Neuron (in vitro differentiated cells): ENCODE measurements at regions not wholly inside any gene's neighbourhood (a gene's known extent, or its start where the extent isn't known, plus 50 kb on each side); places are given as distances from the start of the nearest gene placed in this dataset.

Source experiments
- H2AFZ ChIP-seq: one replicate; pipeline ENCODE4 v1.6.1; 2013; ENCODE audit warnings: low read depth, mild to moderate bottlenecking, inconsistent platforms, low read length, moderate library complexity
- H3K27me3 ChIP-seq: one replicate; pipeline ENCODE4 v1.6.1; 2013; ENCODE audit warnings: low read length; ENCODE audit not compliant: insufficient read depth
- H3K36me3 ChIP-seq: one replicate; pipeline ENCODE4 v1.6.1; 2013; ENCODE audit warnings: low read length; ENCODE audit not compliant: insufficient read depth
- H3K4me1 ChIP-seq: one replicate; pipeline ENCODE4 v1.6.1; 2013; ENCODE audit warnings: low read length; ENCODE audit not compliant: insufficient read depth
- H3K4me3 ChIP-seq: 2 replicates; pipeline ENCODE4 v1.5.1; 2013; ENCODE audit warnings: mild to moderate bottlenecking, low read length, moderate library complexity
- H3K9me3 ChIP-seq: one replicate; pipeline ENCODE4 v1.6.1; 2013; ENCODE audit warnings: low read length

- Histone ChIP-seq H3K36me3 (no peaks in the 10 kb centered on the region), H3K4me1 (no peaks in the 10 kb centered on the region), H3K27me3 (no peaks in the 10 kb centered on the region), H2AFZ (no peak overlapping the region), H3K9me3 (peaks cover 4% of the 10 kb centered on the region), H3K4me3 (no peak overlapping the region)
Observed at GRCh38 chr2:146496248-146496647, 1348.6 kb upstream of the ACVR2A start.

- no peak overlapping the region for H2AFZ ChIP-seq
- H3K36me3 ChIP-seq, result no peaks in the 10 kb centered on the region
- H3K4me3 ChIP-seq, result no peak overlapping the region
- no peaks in the 10 kb centered on the region for H3K4me1 ChIP-seq
- no peaks in the 10 kb centered on the region for H3K27me3 ChIP-seq
- peaks cover 3% of the 10 kb centered on the region for H3K9me3 ChIP-seq
Observed at GRCh38 chr2:146489386-146489785, 1355.4 kb upstream of the ACVR2A start.

- Histone ChIP-seq H3K4me3 (no peak overlapping the region), H2AFZ (no peak overlapping the region), H3K4me1 (no peaks in the 10 kb centered on the region), H3K36me3 (no peaks in the 10 kb centered on the region), H3K9me3 (no peaks in the 10 kb centered on the region), H3K27me3 (no peaks in the 10 kb centered on the region)
Observed at GRCh38 chr2:146481629-146482028, 1363.2 kb upstream of the ACVR2A start.

GRCh38 chr2:146477383-146477782 lies 1367.4 kb upstream of the ACVR2A start:
- H3K4me3 ChIP-seq, result no peak overlapping the region
- H3K36me3 ChIP-seq, result no peaks in the 10 kb centered on the region
- H3K4me1 ChIP-seq, result no peaks in the 10 kb centered on the region
- H3K27me3 ChIP-seq, result no peaks in the 10 kb centered on the region
- H3K9me3 ChIP-seq, result no peaks in the 10 kb centered on the region
- H2AFZ ChIP-seq, result no peak overlapping the region

- Histone ChIP-seq H3K36me3 (no peaks in the 10 kb centered on the region), H3K4me1 (no peaks in the 10 kb centered on the region), H3K4me3 (no peak overlapping the region), H3K9me3 (no peaks in the 10 kb centered on the region), H2AFZ (no peak overlapping the region), H3K27me3 (no peaks in the 10 kb centered on the region)
Observed at GRCh38 chr2:146468578-146468977, 1376.3 kb upstream of the ACVR2A start.

- Histone ChIP-seq H3K9me3 (no peaks in the 10 kb centered on the region), H3K27me3 (no peaks in the 10 kb centered on the region), H3K4me1 (no peaks in the 10 kb centered on the region)
Observed at GRCh38 chr2:146467425-146467824, 1377.4 kb upstream of the ACVR2A start.

GRCh38 chr2:146465460-146465859 lies 1379.4 kb upstream of the ACVR2A start:
- Histone ChIP-seq H3K9me3 (no peaks in the 10 kb centered on the region), H2AFZ (no peak overlapping the region), H3K4me1 (no peaks in the 10 kb centered on the region), H3K4me3 (no peak overlapping the region), H3K36me3 (no peaks in the 10 kb centered on the region), H3K27me3 (no peaks in the 10 kb centered on the region)

More at GRCh38 chr2:146467425-146467824, 1377.4 kb upstream of the ACVR2A start:
- no peak overlapping the region for H2AFZ ChIP-seq
- no peak overlapping the region for H3K4me3 ChIP-seq
- no peaks in the 10 kb centered on the region for H3K36me3 ChIP-seq

- Histone ChIP-seq H3K4me3 (no peak overlapping the region), H3K4me1 (no peaks in the 10 kb centered on the region), H3K9me3 (no peaks in the 10 kb centered on the region), H3K36me3 (no peaks in the 10 kb centered on the region), H2AFZ (no peak overlapping the region), H3K27me3 (no peaks in the 10 kb centered on the region)
Observed at GRCh38 chr2:146461068-146461467, 1383.8 kb upstream of the ACVR2A start.

GRCh38 chr2:146458585-146458984 lies 1386.2 kb upstream of the ACVR2A start:
- H3K4me1 ChIP-seq, result no peaks in the 10 kb centered on the region
- no peaks in the 10 kb centered on the region for H3K36me3 ChIP-seq
- no peak overlapping the region for H3K4me3 ChIP-seq
- no peak overlapping the region for H2AFZ ChIP-seq
- H3K27me3 ChIP-seq, result no peaks in the 10 kb centered on the region
- no peaks in the 10 kb centered on the region for H3K9me3 ChIP-seq

GRCh38 chr2:146457221-146457620 lies 1387.6 kb upstream of the ACVR2A start:
- no peaks in the 10 kb centered on the region for H3K9me3 ChIP-seq
- H2AFZ ChIP-seq, result no peak overlapping the region
- H3K27me3 ChIP-seq, result no peaks in the 10 kb centered on the region
- H3K36me3 ChIP-seq, result no peaks in the 10 kb centered on the region
- no peak overlapping the region for H3K4me3 ChIP-seq
- H3K4me1 ChIP-seq, result no peaks in the 10 kb centered on the region

- Histone ChIP-seq H3K9me3 (no peaks in the 10 kb centered on the region), H3K36me3 (no peaks in the 10 kb centered on the region)
Observed at GRCh38 chr2:146455325-146455724, 1389.5 kb upstream of the ACVR2A start.

GRCh38 chr2:146451972-146452371 lies 1392.9 kb upstream of the ACVR2A start:
- Histone ChIP-seq H3K9me3 (no peaks in the 10 kb centered on the region), H2AFZ (no peak overlapping the region), H3K4me3 (no peak overlapping the region), H3K27me3 (no peaks in the 10 kb centered on the region), H3K36me3 (no peaks in the 10 kb centered on the region), H3K4me1 (no peaks in the 10 kb centered on the region)

More at GRCh38 chr2:146455325-146455724, 1389.5 kb upstream of the ACVR2A start:
- Histone ChIP-seq H3K4me1 (no peaks in the 10 kb centered on the region), H2AFZ (no peak overlapping the region), H3K4me3 (no peak overlapping the region), H3K27me3 (no peaks in the 10 kb centered on the region)

GRCh38 chr2:146450131-146450530 lies 1394.7 kb upstream of the ACVR2A start:
- H3K4me1 ChIP-seq, result no peaks in the 10 kb centered on the region
- no peaks in the 10 kb centered on the region for H3K9me3 ChIP-seq
- H3K4me3 ChIP-seq, result no peak overlapping the region
- no peaks in the 10 kb centered on the region for H3K27me3 ChIP-seq
- H2AFZ ChIP-seq, result no peak overlapping the region
- no peaks in the 10 kb centered on the region for H3K36me3 ChIP-seq

- Histone ChIP-seq H3K36me3 (no peaks in the 10 kb centered on the region), H3K4me3 (no peak overlapping the region), H2AFZ (no peak overlapping the region), H3K4me1 (no peaks in the 10 kb centered on the region), H3K9me3 (no peaks in the 10 kb centered on the region), H3K27me3 (no peaks in the 10 kb centered on the region)
Observed at GRCh38 chr2:146444987-146445386, 1399.8 kb upstream of the ACVR2A start.
